Liver (tissue), 8 donors: ENCODE measurements at regions not wholly inside any gene's neighbourhood (a gene's known extent, or its start where the extent isn't known, plus 50 kb on each side); places are given as distances from the start of the nearest gene placed in this dataset.

Experiments
- DNase-seq: peaks from one replicate; pipeline ENCODE4 v3.0.0-alpha.2; 2017; ENCODE audit warnings: low spot score
- H3K27ac ChIP-seq, 2 donors: one replicate each; pipeline ENCODE4 v1.7.0; 2013; ENCODE audit warnings: inconsistent platforms in 2 of 2, low read length in 2 of 2, control low read depth in 1 of 2, low read depth in 1 of 2, mild to moderate bottlenecking in 1 of 2
- H3K27me3 ChIP-seq, 4 donors: one replicate each; pipeline versions ENCODE4 v1.6.1 to v1.7.0; 2013; ENCODE audit warnings: low read length in 3 of 4, inconsistent platforms in 1 of 4, mild to moderate bottlenecking in 1 of 4, moderate library complexity in 1 of 4; ENCODE audit not compliant: control insufficient read depth in 4 of 4, insufficient read depth in 4 of 4
- H3K36me3 ChIP-seq, 4 donors: one replicate each; pipeline versions ENCODE4 v1.6.1 to v1.7.0; 2013; ENCODE audit warnings: low read length in 3 of 4, mild to moderate bottlenecking in 3 of 4, low read depth in 1 of 4, moderate library complexity in 1 of 4; ENCODE audit not compliant: control insufficient read depth in 4 of 4, insufficient read depth in 3 of 4
- H3K4me1 ChIP-seq, 4 donors: one replicate each; pipeline versions ENCODE4 v1.6.1 to v1.7.0; 2013; ENCODE audit warnings: low read length in 3 of 4, mild to moderate bottlenecking in 3 of 4, moderate library complexity in 1 of 4; ENCODE audit not compliant: control insufficient read depth in 4 of 4, insufficient read depth in 4 of 4
- H3K4me3 ChIP-seq, 3 donors: one replicate each; pipeline versions ENCODE4 v1.6.1 to v1.7.0; 2013; ENCODE audit warnings: low read length in 3 of 3, control low read depth in 1 of 3, low read depth in 1 of 3, mild to moderate bottlenecking in 1 of 3
- H3K9ac ChIP-seq, 2 donors: one replicate each; pipeline ENCODE4 v1.7.0; 2013; ENCODE audit warnings: low read length in 2 of 2, mild to moderate bottlenecking in 2 of 2, moderate library complexity in 2 of 2, control low read depth in 1 of 2, low read depth in 1 of 2
- H3K9me3 ChIP-seq, 4 donors: one replicate each; pipeline versions ENCODE4 v1.6.1 to v1.7.0; 2013; ENCODE audit warnings: low read length in 3 of 4; ENCODE audit not compliant: control insufficient read depth in 4 of 4
- EGR1 ChIP-seq, 2 donors: IDR thresholded peaks; 2 replicates each; pipeline ENCODE4 v1.6.1; 2016 to 2018; ENCODE audit warnings: antibody characterized with exemption in 2 of 2, low read depth in 2 of 2
- FOXA1 ChIP-seq: IDR thresholded peaks from 2 replicates; pipeline ENCODE4 v1.6.1; 2016; ENCODE audit warnings: antibody characterized with exemption
- FOXA2 ChIP-seq: IDR thresholded peaks from 2 replicates; pipeline ENCODE4 v1.6.1; 2016; ENCODE audit warnings: antibody characterized with exemption
- GABPA ChIP-seq, 2 donors: IDR thresholded peaks in 1 of 2; conservative IDR thresholded peaks in 1 of 2; 2 replicates each; pipeline ENCODE4 v1.6.1; 2016; ENCODE audit warnings: antibody characterized with exemption in 2 of 2, mild to moderate bottlenecking in 1 of 2, moderate library complexity in 1 of 2
- HNF4A ChIP-seq, 2 donors: conservative IDR thresholded peaks; 2 replicates each; pipeline ENCODE4 v1.6.1; 2016; ENCODE audit warnings: antibody characterized with exemption in 2 of 2, mild to moderate bottlenecking in 2 of 2
- HNF4G ChIP-seq: IDR thresholded peaks from 2 replicates; pipeline ENCODE4 v1.6.1; 2016; ENCODE audit warnings: antibody characterized with exemption
- JUND ChIP-seq, 2 donors: IDR thresholded peaks; 2 replicates each; pipeline ENCODE4 v1.6.1; 2016; ENCODE audit warnings: antibody characterized with exemption in 2 of 2
- NR2F2 ChIP-seq: IDR thresholded peaks from 2 replicates; pipeline ENCODE4 v1.6.1; 2016; ENCODE audit warnings: antibody characterized with exemption
- RAD21 ChIP-seq, 2 donors: IDR thresholded peaks; 2 replicates each; pipeline ENCODE4 v1.6.1; 2016; ENCODE audit warnings: antibody characterized with exemption in 2 of 2, mild to moderate bottlenecking in 2 of 2
- RXRA ChIP-seq, 2 donors: IDR thresholded peaks; 2 replicates each; pipeline ENCODE4 v1.6.1; 2017 to 2018; ENCODE audit warnings: antibody characterized with exemption in 2 of 2, mild to moderate bottlenecking in 1 of 2
- SP1 ChIP-seq: IDR thresholded peaks from 2 replicates; pipeline ENCODE4 v1.6.1; 2018; ENCODE audit warnings: antibody characterized with exemption, mild to moderate bottlenecking
- TAF1 ChIP-seq: conservative IDR thresholded peaks from 2 replicates; pipeline ENCODE4 v1.6.1; 2016; ENCODE audit warnings: antibody characterized with exemption, mild to moderate bottlenecking
- YY1 ChIP-seq: IDR thresholded peaks from 2 replicates; pipeline ENCODE4 v1.6.1; 2016; ENCODE audit warnings: antibody characterized with exemption, mild to moderate bottlenecking
- WGBS: extraction: QIAGEN DNeasy Blood & Tissue Kit; methylation state at CpG from one replicate; pipeline ENCODE4 v1.1.7; 2013; 5-methylcytosine and 5-hydroxymethylcytosine counted together
- TF ChIP-seq, protein P1 (sequence below): IDR thresholded peaks from 2 replicates; pipeline ENCODE4 v1.6.1; 2016; ENCODE audit warnings: antibody characterized with exemption
- TF ChIP-seq, protein P2 (sequence below): IDR thresholded peaks from 2 replicates; pipeline ENCODE4 v1.6.1; 2016; ENCODE audit warnings: antibody characterized with exemption
- TF ChIP-seq, protein P3 (sequence below): IDR thresholded peaks from 2 replicates; pipeline ENCODE4 v1.6.1; 2016; ENCODE audit warnings: antibody characterized with exemption, mild to moderate bottlenecking
- TF ChIP-seq, protein P4 (sequence below): IDR thresholded peaks from 2 replicates; pipeline ENCODE4 v1.6.1; 2016; ENCODE audit warnings: antibody characterized with exemption
- TF ChIP-seq, protein P5 (sequence below): fragments of 150-350 bp; IDR thresholded peaks from 2 replicates; pipeline ENCODE4 v1.5.1; 2017; ENCODE audit warnings: improper control_type of control experiment, low read depth, low read length; ENCODE audit not compliant: missing input control
- donor health status: healthy.
- donor health status: healthy.
- donor health status: healthy.
- donor health status: healthy.
- donor health status: healthy.

DNA sequence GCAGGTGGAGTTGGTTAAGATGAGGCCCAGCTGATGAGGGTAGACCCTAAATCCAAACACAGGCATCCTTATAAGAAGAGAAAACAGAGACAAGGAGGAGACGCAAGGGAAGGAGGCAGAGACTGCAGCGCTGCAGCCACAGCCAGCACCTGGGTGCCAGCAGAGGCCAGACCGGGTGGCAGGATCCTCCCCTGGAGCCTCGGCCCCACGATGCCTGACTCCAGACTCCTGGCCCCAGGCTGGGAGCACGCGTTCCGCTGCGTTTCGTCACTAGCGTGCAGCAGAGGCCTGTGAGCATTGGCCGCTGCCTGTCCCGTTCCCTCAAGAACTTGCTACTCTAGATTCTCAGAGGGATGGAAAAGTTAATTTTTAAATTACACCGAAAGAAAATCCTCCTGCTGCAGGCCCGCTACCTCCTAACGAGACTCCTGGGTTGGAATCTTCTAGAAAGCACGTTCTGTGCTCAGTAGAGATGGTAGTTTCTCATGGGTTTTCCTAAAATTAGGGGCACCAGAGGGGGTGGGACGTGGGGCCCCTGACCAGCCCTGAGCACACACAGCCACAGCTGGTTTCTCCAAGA lies 57.7 kb upstream of the FBRSL1 start:
- 92% methylated on average over 18 of the region's 18 CpGs for WGBS
- Histone ChIP-seq H3K9ac (no peak overlapping the region), H3K36me3 (no peaks in the 10 kb centered on the region), H3K27ac (no peak overlapping the region), H3K27me3 (peaks cover 0 to 5% (median 0%) of the 10 kb centered on the region in 4 donors), H3K4me3 (no peak overlapping the region), H3K9me3 (no peaks in the 10 kb centered on the region), H3K4me1 (peaks cover 3 to 19% (median 10%) of the 10 kb centered on the region in 4 donors)
- no peak for TF ChIP-seq YY1
- DNase-seq, result no peak

DNA sequence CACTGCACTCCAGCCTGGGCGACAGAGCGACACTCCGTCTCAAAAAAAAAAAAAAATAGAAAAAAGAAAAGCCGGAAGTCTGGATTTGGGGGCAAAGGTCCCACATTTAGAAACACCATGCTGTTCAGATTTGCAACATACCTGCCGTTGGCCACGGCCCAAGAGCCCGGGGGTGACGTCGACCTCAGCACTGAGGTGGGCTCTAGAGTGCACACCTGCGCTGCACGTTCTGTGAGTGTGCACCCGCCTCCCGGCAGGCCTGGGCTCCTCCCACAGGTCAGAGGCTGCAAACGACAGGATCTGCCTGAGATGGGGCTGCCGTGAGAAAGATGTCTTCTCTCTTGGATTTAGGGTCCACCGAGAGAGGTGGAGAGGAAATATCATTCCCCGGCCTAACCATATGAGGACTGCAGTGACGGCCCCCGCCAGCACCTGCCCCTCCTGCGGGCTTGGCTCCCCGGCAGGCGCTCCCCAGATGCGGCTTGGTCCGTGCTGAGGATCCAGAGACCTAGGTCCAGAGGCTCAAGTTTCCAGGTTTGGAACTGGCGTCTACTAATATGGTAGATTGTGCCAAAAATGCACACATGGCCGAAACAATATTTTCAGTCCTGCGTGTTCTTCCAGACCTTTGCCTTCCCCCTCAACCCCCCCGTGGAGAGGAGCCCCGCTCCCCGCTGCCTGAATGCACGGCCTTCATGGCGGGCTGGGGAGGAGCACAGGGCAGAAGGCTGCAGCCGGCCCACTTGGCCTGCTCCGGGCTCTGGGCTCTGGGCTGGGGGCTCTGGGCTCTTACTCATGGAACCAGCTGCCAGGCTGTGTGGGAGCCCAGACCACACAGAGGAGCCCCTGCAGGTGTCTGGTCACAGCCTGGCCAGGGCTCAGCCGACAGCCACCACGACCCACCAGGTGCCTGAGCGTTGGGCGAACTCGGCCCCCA lies 58.8 kb upstream of the FBRSL1 start:
- Histone ChIP-seq H3K36me3 (no peaks in the 10 kb centered on the region), H3K4me1 (peaks cover 3 to 19% (median 10%) of the 10 kb centered on the region in 4 donors), H3K4me3 (no peak overlapping the region), H3K9me3 (no peaks in the 10 kb centered on the region), H3K9ac (no peak overlapping the region), H3K27me3 (peaks cover 0 to 4% (median 0%) of the 10 kb centered on the region in 4 donors), H3K27ac (no peak overlapping the region)
- no peak for DNase-seq
- WGBS, result 59% methylated on average over 39 of the region's 39 CpGs
- no peak for TF ChIP-seq FOXA2
- TF ChIP-seq HNF4A (conservative IDR thresholded peaks at IDR 0.05), result peak in 1 of 2 donors; percentile 30

DNA sequence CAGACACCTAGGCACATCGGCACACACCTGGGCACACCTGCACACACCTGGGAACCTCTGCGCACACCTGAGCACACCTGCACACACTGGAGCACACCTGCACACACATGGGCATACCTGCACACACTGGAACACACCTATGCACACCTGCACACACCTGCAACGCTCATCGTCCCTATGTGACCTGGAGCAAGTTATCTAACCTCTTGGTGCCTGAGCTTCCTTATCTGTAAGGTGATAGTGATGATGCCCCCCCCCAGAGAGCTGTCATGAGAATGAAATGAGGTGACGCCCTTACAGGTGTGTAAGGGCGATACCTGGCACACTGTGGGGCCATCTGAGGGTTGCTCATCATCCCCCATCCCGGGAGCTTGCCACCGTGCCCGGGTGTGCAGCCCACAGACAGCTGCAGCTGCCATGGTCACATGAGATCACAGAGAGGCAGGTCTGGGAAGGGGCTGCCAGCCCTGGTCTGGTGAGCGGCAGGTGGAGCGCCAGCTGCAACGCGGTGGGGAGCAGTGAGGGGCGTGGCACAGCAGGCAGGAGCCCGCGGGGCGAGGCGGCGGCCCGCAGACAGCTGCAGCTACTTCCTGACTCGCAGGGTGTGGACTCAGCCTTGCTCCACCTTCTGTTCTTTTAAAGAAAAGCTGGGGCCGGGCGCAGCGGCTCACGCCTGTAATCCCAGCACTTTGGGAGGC lies 59.9 kb upstream of the FBRSL1 start:
- peaks cover 3 to 19% (median 10%) of the 10 kb centered on the region in 4 donors for H3K4me1 ChIP-seq
- TF ChIP-seq, protein P1, sequence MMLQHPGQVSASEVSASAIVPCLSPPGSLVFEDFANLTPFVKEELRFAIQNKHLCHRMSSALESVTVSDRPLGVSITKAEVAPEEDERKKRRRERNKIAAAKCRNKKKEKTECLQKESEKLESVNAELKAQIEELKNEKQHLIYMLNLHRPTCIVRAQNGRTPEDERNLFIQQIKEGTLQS, result no peak
- TF ChIP-seq YY1 (no peak), SP1 (no peak), HNF4G (no peak), FOXA1 (no peak), EGR1 (IDR thresholded peaks at IDR 0.05; ENCODE audit: low read depth in 2 of 2) (no peak), FOXA2 (no peak), HNF4A (conservative IDR thresholded peaks at IDR 0.05) (no peak), JUND (IDR thresholded peaks at IDR 0.05) (no peak), RAD21 (IDR thresholded peaks at IDR 0.05) (no peak), TAF1 (no peak), NR2F2 (no peak), GABPA (IDR thresholded peaks at IDR 0.05 in 1 of 2, conservative IDR thresholded peaks at IDR 0.05 in 1 of 2) (no peak), RXRA (IDR thresholded peaks at IDR 0.05) (no peak)
- TF ChIP-seq, protein P2, sequence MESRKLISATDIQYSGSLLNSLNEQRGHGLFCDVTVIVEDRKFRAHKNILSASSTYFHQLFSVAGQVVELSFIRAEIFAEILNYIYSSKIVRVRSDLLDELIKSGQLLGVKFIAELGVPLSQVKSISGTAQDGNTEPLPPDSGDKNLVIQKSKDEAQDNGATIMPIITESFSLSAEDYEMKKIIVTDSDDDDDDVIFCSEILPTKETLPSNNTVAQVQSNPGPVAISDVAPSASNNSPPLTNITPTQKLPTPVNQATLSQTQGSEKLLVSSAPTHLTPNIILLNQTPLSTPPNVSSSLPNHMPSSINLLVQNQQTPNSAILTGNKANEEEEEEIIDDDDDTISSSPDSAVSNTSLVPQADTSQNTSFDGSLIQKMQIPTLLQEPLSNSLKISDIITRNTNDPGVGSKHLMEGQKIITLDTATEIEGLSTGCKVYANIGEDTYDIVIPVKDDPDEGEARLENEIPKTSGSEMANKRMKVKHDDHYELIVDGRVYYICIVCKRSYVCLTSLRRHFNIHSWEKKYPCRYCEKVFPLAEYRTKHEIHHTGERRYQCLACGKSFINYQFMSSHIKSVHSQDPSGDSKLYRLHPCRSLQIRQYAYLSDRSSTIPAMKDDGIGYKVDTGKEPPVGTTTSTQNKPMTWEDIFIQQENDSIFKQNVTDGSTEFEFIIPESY, result no peak
- TF ChIP-seq, protein P3, sequence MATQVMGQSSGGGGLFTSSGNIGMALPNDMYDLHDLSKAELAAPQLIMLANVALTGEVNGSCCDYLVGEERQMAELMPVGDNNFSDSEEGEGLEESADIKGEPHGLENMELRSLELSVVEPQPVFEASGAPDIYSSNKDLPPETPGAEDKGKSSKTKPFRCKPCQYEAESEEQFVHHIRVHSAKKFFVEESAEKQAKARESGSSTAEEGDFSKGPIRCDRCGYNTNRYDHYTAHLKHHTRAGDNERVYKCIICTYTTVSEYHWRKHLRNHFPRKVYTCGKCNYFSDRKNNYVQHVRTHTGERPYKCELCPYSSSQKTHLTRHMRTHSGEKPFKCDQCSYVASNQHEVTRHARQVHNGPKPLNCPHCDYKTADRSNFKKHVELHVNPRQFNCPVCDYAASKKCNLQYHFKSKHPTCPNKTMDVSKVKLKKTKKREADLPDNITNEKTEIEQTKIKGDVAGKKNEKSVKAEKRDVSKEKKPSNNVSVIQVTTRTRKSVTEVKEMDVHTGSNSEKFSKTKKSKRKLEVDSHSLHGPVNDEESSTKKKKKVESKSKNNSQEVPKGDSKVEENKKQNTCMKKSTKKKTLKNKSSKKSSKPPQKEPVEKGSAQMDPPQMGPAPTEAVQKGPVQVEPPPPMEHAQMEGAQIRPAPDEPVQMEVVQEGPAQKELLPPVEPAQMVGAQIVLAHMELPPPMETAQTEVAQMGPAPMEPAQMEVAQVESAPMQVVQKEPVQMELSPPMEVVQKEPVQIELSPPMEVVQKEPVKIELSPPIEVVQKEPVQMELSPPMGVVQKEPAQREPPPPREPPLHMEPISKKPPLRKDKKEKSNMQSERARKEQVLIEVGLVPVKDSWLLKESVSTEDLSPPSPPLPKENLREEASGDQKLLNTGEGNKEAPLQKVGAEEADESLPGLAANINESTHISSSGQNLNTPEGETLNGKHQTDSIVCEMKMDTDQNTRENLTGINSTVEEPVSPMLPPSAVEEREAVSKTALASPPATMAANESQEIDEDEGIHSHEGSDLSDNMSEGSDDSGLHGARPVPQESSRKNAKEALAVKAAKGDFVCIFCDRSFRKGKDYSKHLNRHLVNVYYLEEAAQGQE, result no peak
- TF ChIP-seq, protein P4, sequence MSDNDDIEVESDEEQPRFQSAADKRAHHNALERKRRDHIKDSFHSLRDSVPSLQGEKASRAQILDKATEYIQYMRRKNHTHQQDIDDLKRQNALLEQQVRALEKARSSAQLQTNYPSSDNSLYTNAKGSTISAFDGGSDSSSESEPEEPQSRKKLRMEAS, result no peak
- TF ChIP-seq, protein P5, sequence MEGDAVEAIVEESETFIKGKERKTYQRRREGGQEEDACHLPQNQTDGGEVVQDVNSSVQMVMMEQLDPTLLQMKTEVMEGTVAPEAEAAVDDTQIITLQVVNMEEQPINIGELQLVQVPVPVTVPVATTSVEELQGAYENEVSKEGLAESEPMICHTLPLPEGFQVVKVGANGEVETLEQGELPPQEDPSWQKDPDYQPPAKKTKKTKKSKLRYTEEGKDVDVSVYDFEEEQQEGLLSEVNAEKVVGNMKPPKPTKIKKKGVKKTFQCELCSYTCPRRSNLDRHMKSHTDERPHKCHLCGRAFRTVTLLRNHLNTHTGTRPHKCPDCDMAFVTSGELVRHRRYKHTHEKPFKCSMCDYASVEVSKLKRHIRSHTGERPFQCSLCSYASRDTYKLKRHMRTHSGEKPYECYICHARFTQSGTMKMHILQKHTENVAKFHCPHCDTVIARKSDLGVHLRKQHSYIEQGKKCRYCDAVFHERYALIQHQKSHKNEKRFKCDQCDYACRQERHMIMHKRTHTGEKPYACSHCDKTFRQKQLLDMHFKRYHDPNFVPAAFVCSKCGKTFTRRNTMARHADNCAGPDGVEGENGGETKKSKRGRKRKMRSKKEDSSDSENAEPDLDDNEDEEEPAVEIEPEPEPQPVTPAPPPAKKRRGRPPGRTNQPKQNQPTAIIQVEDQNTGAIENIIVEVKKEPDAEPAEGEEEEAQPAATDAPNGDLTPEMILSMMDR, result no peak
- H3K27ac ChIP-seq, result no peak overlapping the region
- H3K27me3 ChIP-seq, result peaks cover 0 to 2% (median 0%) of the 10 kb centered on the region in 4 donors
- H3K9me3 ChIP-seq, result no peaks in the 10 kb centered on the region
- no peak for DNase-seq
- no peaks in the 10 kb centered on the region for H3K36me3 ChIP-seq
- H3K9ac ChIP-seq, result no peak overlapping the region
- H3K4me3 ChIP-seq, result no peak overlapping the region
- 14% methylated on average over 25 of the region's 25 CpGs for WGBS
